Activated CD8-positive, alpha-beta memory T cell treated with anti-CD3 and anti-CD28 coated beads, Interleukin-2, amount 50 U/mL, for 24 hours (primary cell): ENCODE measurements at regions not wholly inside any gene's neighbourhood (a gene's known extent, or its start where the extent isn't known, plus 50 kb on each side); places are given as distances from the start of the nearest gene placed in this dataset.

Source experiments
- DNase-seq: peaks from one replicate; pipeline ENCODE4 v3.0.0-alpha.2; 2020; ENCODE audit errors: extremely low read depth

DNA sequence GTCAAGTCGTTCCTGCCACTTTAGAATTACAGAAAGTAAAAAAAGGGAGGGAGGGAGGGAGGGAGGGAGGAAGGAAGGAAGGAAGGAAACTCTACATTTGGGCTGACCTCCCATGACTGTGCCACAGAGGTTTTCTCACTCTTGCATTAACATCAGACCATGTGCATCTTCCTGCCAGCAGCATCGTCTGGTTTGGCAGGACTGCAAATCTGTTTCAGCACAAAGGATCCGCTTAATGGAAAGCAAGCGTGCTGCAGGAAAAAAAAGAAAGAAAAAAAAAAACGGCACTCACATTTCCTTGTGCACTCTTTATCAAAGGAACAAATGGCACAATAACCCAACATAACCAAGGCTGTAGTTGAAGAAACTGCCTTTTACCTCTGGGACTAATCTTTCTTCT is 148.8 kb upstream of the HES1 start:
- DNase-seq: no peak

DNA sequence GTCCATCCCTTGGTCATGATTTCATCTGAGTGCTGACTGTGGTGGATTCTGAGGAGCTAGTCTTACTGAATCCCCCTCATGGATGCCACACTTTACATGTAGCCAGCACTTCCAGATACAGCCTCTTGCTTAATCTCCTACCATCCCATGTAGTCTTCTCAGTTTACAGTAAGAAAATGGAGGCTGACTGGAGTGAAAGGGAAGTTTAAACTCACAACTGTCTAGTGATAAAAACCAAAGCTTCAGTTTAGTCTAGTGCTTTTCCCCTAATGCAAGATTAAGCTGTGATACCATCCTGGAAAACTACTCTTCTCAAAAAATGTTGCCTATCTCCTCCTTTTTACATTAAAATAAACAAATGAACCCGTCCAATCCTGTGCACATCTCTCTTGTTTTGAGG is 146.8 kb upstream of the HES1 start:
- no peak for DNase-seq

DNA sequence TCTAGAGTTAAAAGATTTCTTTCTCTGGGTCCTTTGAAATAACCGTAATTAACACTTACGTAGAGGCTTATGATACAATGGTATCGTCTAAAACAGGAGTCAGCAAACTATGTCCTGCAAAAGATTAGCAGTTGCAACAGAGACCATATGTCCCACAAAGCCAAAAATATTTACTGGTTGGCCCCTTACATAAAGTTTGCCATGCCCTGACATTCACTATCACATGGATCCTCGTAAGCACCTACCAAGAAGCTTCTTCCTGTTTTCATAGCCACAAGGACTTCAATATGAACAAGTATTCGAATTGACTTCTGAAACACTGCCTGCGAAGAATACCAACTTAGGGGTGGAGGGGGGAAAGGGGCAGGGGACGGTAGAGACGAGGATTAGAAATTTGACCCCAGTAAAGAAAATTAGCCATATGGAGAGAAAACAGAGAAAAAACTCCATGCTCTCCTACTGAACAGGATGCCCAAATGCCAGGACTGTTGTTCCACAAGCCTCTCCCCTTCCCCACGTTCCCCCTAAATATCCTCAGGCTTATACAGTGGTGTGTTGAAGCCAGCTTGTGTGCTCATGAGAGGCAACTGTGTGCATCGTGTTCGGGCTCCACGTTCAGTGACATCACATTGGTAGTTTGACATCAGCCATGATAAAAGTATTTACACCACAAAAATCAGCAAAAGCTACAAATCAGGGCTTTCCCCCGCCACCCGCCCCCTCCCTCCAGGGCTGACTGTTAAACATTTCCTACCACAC is 144.1 kb upstream of the HES1 start:
- DNase-seq: no peak

DNA sequence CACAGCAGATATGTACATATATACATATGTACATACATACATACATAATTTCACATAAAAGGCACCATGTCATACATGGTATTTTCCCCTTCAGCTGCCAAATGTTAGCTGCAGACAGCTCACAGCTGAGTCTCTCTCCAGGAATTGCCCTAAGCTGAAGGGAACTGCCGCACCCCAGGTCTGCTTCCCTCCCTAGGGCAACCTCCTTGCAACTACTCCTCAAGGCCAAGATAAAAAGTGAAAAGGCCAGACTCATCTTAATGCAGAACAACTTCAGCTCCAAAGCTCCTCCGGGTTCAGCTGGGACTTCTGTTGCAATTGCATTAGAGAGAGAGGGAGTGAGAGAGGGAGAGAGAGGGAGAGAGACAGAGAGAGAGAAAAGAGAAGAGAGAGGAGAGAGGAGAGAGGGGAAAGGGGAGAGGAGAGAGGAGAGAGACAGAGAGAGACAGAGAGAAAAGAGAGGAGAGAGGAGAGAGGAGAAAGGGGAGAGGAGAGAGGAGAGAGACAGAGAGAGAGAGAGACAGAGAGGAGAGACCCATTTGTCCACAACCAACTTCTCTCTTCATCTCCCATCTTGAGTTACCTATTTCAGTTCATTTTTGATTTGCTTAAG is 143.4 kb upstream of the HES1 start:
- DNase-seq: no peak

DNA sequence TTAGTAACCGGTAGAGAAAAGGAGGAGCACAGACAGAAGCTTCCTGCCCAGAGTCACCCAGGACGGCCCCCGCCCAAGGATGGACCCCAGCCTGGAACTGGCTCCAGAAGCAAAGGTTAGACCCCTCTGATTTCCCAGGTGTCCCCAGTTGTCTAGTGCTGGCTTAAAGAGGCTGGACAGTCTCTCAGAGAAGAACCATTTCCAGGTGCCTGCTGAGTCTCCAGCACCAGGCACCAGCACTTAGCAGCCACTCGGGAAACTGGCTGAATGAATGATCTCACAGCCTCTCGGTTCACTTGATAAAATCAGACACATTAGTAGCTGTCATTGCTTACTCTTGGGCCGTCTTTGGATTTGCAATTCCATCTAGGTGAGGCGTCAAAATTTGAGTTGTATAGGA is 139.7 kb upstream of the HES1 start:
- DNase-seq: no peak

DNA sequence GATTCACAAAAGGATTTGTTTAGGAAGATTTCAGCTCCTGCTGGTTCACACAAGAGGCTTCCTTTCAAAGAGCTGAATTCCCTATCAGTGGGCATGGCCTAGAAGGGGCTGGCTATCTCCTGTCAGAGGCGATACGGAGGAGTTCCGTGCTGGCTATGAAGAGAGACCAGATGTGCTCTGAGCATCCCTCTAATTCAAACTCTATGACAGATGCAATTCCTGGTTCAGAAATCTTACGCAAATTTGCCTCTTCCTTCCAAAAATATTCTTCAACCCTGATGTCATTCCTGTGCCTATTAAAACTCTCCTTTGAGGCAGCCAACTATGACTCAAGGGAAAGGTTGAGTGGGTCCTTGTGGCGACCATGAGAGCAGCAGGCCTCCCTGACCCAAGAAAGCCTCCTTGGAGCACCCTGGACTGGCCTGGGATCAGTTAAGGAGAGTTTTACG is 139.3 kb upstream of the HES1 start:
- no peak for DNase-seq

DNA sequence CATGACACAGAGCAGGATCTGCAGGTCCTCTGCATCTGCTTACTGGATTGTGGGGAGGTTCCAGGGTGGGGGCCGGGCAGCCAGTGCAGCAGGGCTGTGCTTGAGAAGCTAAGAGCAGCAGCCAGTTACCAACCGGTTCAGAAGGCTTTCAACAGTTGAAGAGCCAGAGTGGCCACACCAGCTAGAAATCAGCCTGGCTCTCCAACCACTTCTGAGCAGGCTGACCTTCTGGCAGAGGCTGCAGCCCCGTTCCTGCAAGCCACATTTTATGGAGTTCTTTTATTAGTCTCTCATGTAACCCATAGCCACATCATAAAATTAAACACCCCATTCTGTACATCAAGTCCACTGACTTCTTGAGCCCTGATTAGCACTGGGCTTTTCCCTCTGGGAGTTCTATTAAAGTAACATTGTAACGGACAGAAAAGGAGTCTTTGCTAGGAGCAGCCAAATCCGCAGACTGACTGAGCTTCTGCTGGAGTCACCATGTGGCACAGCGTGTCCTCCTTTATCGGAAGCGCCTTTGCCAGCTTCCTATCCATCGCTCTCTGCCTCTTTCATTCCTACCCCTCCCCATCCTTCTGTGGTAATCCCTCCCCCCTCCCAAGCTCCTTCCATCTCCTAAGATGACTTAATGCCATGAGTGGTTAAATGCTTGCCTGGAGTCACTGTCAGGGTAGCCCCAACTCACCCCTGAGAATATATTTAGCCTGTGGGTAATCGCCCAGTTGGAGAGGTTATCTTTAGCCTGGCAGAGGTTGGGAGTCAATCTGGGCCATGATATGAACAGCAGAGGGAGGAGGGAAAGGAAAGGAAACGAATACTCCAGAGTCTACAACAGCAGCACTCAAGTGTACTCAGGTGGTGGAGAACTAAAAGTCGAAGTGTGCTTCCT is 138.5 kb upstream of the HES1 start:
- DNase-seq: no peak

DNA sequence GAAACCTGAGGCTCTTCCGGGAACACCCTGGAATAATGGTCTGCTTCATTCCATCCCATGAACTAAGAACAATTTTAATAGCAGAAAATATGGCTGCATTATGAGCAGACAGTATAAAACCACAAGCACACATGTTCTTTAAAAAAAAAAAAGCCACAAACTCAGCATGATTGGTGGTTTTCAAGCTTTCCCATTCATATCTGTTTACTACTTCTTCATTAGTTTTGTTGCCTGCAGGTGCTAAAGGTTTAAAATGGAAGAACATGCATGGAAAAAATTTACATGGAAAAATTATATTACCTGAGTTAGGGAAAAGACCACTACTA is 137.9 kb upstream of the HES1 start:
- DNase-seq: no peak

DNA sequence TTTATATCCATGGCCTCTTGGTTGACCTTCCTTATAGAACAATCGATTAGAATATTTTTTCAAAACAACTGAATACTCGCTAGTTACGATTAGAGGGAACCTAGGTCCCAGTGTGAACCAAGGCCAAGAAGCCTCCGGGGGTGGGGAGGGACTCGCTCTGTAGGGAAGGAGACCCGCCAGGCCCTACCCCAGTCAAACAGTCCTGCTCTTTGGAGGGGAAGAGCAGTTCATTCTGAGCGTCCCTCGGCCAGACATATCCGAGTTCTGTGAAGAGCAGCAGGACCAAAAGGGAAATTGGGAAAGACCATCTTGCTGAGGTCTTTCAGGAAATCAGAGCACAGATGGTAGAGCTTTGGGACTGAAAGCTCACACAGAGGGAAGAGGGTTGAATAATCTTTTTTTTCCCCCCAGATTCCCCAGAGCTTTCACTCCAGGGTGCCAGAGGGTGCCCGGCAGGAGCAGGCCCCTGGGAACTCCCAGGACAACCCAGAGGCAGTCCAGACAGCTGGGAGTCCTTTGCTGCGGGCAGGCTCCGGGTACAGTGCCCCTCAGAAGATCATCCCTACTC is 137.2 kb upstream of the HES1 start:
- no peak for DNase-seq

DNA sequence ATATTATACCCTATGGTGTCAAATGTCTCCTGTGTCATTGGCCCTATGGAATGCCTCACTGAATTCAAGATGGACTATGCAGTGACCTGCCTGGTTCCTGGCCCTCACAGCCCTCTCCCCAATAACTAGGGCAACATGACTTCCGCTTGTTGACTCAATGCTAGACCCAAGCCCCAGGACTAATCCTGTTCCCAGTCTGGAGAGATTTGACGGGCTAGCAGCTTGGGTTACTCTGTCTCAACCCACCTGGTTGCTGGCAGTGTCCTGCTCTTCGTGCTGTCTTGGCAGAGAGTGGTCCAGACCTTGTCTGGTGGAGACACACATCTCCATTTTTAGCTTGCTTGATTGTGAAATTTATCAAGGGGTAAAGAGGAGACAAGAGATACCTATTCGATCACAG is 135.8 kb upstream of the HES1 start:
- DNase-seq: no peak

DNA sequence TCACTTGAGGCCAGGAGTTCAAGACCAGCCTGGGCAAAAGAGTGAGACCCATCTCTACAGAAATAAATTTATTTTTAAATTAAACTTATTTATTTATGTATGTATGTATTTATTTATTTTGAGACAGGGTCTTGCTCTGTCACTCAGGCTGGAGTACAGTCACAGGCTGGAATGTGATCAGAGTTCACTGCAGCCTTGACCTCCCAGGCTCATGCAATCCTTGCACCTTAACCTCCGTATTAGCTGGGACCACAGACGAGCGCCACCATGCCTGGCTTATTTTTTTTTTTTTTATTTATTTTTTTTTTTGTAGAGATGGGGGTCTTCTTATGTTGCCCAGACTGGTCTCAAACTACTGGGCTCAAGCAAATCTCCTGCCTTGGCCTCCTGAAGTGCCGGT is 135.2 kb upstream of the HES1 start:
- DNase-seq: no peak

DNA sequence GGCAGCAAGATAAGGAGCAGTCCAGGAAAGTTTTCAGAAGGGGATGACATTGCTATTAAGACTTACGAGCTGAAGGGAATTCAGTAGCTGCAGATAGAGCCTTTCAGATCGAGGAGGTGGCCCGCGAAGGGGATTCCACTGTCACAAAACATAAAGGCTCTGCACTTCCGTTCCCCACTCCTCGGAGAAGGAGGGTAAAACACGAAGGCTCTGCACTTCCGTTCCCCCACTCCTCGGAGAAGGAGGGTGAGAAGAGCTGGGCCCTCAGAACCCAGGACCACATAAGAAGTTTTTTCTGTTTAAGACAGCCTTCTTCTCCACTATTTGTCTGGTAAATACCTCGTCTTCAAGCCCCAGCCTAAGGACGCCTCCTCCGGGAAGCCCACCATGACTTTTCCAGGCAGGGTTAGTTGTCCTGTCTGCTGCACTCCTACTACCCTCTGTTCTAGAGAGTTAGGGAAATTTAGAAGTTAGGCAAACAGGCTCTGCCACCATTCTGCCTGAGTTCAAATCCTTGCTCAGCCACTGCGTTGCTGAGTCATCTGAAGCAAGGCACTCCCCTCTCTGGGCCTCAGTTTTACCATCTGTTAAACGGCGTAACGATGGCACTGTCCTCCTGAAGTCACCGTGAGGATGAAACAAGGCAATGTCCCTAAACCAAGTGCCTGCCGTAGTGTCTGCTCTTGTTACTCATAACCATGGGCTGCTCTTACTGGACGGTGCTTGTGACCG is 134.1 kb upstream of the HES1 start:
- DNase-seq: no peak

DNA sequence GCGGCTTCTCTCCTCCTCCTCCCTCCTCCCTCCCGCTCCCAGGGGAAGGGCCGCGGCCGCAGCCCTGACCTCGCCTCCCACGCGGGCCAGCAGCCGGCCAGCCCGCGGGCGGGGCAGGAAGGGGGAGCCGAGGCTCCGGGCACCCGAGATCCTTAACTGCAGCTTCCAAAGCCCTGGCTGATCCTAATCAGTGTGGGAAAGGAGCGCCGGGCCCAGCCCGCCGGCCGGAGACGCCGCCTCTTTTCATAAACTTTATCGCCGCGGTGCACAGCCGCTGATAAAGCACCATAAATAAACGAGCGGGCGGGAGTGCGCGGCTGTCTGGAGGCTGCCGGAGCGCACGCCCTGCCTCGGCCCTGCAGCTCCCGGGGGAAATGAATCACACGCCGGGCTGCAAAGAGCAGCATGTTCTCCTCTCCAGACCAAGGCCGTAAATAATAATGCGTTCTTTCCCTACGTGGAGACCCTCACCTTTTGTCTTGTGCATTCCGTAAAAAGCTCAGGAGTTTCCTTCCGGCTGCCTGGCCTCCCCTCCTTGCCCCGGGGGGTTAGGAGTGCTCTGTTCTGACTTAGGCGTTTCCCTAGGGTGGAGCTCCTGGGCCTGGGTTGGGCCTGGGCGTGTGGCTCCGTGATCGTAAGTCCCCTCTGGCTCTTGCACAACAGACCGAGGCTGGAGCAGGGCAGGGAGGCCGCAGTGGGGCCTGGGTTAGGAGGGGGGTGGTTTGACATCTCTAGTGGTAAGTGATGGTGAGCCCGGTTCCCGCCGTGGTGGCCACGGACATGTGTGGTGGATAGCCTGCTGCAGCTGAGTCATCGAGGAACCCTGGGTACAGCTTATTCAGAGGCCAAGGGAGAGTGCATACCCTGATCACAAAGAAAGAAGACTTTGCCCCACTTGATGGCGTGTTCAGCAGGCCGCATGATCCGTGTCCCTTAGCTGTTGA is 132.6 kb upstream of the HES1 start:
- no peak for DNase-seq

DNA sequence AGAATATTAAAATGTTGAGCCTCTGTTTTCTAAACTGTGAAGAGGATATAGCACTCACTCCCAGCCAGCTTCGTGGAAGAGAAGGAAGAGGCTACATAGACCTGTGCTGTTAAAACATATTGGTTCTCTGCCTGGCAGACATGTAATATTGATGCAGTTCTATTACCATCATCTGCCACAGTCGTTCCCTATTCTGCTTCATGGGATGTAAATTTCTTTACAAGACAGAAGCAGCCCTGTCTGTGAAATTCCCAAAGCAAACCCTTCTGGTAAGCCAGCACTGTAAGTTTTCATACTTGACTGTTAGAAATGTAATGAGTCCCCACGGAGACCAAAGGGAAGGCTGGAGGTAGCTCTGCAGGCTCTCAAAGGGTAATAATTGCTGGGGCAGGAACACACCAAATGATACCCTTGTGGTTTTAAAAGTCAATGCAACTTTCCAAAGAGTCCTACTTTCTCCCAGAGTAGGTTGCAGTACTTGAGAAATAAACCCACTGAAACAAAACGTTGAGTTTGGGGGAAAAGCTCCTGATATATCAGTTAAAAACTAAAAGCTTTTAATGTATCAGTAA is 129.9 kb upstream of the HES1 start:
- DNase-seq: no peak

DNA sequence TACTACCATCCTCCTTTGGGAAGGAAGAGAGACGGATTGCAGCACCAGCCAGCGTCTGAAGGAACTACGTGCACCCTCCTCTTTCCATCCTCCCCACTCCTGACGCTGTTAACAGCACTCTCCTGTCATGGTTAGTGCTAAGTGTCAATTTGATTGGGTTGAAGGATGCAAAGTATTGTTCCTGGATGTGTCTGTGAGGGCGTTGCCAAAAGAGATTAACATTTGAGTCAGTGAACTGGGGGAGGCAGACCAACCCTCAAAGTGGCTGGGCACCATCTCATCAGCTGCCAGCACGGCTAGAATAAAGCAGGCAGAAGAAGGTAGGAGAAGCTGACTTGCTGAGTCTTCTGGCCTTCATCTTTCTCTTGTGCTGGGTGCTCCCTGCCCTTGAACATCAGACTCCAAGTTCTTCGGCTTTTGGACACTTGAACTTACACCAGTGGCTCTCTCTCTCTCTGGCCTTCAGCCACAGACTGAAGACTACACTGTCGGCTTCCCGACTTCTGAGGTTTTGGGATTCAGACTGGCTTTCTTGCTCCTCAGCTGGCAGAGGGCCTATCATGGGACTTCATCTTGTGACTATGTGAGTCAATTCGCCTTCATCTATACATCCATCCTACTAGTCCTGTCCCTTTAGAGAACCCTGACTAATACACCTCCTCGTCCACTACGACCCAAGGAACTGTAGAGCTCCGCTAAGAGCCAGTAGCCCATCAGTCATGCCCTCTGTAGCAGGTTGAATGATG is 128.2 kb upstream of the HES1 start:
- DNase-seq: no peak

DNA sequence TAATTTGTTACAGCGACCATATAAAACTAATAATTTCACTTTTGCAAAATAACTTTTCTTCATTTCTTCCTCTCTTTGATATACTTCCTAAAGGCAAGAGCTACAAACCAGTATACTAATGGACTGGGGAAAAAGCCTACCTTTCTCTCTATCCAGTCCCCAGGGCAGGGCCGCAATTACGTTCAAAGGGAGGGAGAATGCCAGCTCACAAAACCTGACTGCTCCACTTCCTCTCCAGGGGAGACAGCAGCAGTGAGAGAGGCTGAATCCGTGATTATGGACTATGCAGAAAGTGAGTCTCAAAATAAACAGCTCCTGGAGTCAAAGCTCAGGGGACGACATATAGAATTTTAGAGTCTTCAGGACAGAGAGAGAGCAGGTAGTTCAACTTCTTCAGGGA is 126.9 kb upstream of the HES1 start:
- DNase-seq: no peak

DNA sequence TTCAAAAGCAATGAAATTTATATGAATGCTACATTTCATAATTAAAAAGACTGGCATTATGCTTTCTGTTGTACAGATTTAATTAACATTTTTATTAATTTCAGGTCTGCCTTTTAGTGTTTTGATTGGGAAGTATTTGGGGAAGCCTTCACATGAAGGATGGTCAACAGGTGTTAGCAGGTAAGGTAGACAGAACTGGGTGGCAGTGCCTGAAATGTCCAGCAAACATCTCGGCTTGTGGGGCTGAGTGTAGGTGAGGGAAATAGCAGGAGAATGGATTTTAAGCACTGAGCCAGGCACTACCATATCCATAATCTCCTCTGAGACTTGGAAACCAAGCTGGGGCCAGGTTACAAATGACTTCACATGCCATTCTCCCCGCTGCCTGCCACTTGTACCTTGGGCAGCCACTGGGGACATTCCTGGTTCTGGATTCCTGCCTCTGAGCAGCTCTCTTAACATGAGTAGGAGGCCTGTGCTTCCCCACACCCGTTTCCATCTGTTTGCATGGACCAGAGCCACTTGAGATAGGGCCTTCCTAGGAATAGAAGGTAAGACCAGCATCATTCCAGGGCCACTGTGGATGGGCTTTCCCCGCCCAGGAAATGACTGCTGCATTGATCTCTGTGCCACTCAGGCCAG is 125.9 kb upstream of the HES1 start:
- DNase-seq: no peak

DNA sequence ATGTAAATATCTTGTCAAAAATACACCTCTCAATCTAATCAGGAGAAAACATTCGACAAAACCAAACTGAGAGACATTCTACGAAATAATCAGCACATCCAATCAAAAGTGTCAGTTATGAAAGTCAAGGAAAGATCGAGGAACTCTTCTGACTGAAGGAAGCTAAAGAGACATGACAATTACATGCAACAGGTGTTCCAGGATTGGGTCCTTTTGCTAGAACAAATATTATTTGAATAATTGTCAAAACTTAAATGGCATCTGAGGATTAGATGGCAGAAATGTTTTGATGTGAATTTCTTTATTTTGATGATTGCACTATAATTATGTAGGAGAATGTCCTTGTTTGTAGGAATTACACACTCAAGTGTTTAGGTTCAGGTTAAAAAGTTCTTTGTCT is 124.1 kb upstream of the HES1 start:
- DNase-seq: no peak

DNA sequence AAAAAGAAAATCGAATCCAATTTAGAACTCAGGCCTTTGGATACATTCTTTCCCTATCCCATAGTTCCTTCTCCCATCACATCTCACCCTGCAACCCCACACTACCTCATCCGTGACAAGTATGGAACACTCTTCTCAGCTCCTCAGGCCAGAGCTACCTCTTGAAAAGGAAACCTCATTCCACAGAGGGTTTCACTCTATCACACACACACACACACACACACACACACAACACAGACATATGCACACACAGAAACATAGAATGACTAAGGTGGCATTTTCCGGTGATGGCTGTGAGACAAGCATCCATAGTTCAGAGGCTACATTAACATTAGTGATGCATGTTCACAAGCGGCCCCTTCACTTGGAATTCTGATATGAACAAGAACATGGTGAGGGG is 122.0 kb upstream of the HES1 start:
- no peak for DNase-seq
